Stomach (tissue), 8 donors: ENCODE measurements at regions not wholly inside any gene's neighbourhood (a gene's known extent, or its start where the extent isn't known, plus 50 kb on each side); places are given as distances from the start of the nearest gene placed in this dataset.

Source experiments
- DNase-seq, 2 donors: peaks; one replicate each; pipeline versions ENCODE4 v3.0.0 to v3.0.0-alpha.2; 2013 to 2019
- H3K27ac ChIP-seq, 5 donors: fragments of 200-600 bp in 4 of 5; sonication (generic) in 4 of 5; one replicate each; pipeline ENCODE4 v1.5.1; 2013 to 2019; ENCODE audit warnings: mild to moderate bottlenecking in 1 of 5, moderate library complexity in 1 of 5
- H3K27me3 ChIP-seq, 3 donors: fragments of 200-600 bp; sonication (generic); one replicate each; pipeline ENCODE4 v1.5.1; 2017 to 2019; ENCODE audit warnings: mixed run types in 1 of 3
- H3K36me3 ChIP-seq, 4 donors: fragments of 200-600 bp; sonication (generic); 1 replicate in 3 of 4; 2 replicates in 1 of 4; pipeline ENCODE4 v1.5.1; 2016 to 2019
- H3K4me1 ChIP-seq, 4 donors: fragments of 200-600 bp; sonication (generic); one replicate each; pipeline ENCODE4 v1.5.1; 2016 to 2019
- H3K4me3 ChIP-seq, 4 donors: fragments of 200-600 bp; sonication (generic) in 3 of 4; one replicate each; pipeline ENCODE4 v1.5.1; 2016 to 2019; ENCODE audit warnings: mild to moderate bottlenecking in 1 of 4
- H3K9me3 ChIP-seq, 4 donors: fragments of 200-600 bp; sonication (generic); one replicate each; pipeline ENCODE4 v1.5.1; 2016 to 2019
- EP300 ChIP-seq: sonication (generic); formaldehyde crosslinking; IDR thresholded peaks from one replicate; pipeline ENCODE4 v1.6.1; 2017; ENCODE audit warnings: antibody characterized with exemption
- POLR2A ChIP-seq, 4 donors: fragments of 450-650 bp; IDR thresholded peaks; one replicate each; pipeline ENCODE4 v1.6.1; 2016; ENCODE audit warnings: antibody characterized with exemption in 4 of 4, control low read depth in 2 of 4, mild to moderate bottlenecking in 1 of 4, moderate library complexity in 1 of 4
- POLR2AphosphoS5 ChIP-seq, 3 donors: sonication (generic); formaldehyde crosslinking; IDR thresholded peaks; one replicate each; pipeline ENCODE4 v1.6.1; 2016; ENCODE audit warnings: antibody characterized with exemption in 3 of 3
- WGBS, 5 donors: extraction: QIAGEN DNeasy Blood & Tissue Kit in 3 of 5; methylation state at CpG; one replicate each; pipeline versions ENCODE4 v1.1.5 to v1.1.7; 2013 to 2018; 5-methylcytosine and 5-hydroxymethylcytosine counted together
- intact Hi-C: fragments of 100-400 bp; cut with DNase I; formaldehyde crosslinking; loops from one replicate; pipeline ENCODE4 v1.15.1; 2023; ENCODE audit warnings: low total_unique reads
- TF ChIP-seq, protein P1 (sequence below), 7 experiments: fragments of 450-650 bp in 4 of 7; fragments of 200-600 bp in 3 of 7; sonication (generic) in 3 of 7; IDR thresholded peaks; one replicate each; pipeline ENCODE4 v1.5.1; 2016 to 2019; ENCODE audit warnings: antibody characterized with exemption in 7 of 7, control low read depth in 2 of 7, mild to moderate bottlenecking in 1 of 7
- donor health status: healthy with polysubstance abuse.
- donor health status: Bipolar disorder and iron deficiency.
- donor health status: healthy.

DNA sequence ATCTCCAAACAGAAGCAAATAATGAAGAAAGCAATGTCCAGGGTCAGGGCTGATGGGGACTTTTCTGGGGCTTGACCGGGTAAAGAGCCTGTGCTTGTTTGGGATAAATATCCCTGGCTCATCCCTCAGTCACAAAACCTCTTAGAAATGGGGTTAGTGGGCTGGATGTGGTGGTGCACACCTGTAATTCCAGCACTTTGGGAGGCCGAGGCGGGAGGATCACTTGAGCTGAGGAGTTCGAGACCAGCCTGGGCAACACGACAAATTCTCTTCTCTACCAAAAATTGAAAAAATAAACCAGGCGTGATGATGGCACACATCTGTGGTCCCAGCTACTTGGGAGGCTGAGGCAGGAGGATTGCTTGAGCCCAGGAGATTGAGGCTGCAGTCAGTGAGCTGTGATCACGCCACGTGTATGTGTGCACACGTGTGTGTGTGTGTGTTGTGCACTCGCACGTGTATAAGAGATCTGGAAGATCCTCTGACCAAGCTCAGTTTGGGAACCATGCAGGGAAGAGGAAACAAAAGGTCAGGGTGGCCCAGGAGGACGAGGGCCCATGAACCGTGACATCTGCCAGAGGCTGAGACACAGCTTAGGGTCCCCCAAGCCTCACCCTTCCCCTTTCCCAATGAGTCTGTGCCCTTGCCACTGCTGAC is 258.6 kb downstream of the TEX36 start:
- no peak overlapping the region for H3K27ac ChIP-seq
- H3K36me3 ChIP-seq, result no peaks in the 10 kb centered on the region
- DNase-seq, result no peak
- intact Hi-C loops, result no loop called here
- H3K9me3 ChIP-seq, result peaks cover 0 to 6% (median 0%) of the 10 kb centered on the region in 4 donors
- WGBS, 5 donors, result 71 to 86% (median 82%) methylated on average over 13 of the region's 13 CpGs
- H3K4me1 ChIP-seq, result no peaks in the 10 kb centered on the region
- TF ChIP-seq POLR2A (IDR thresholded peaks at IDR 0.05), result no peak
- TF ChIP-seq POLR2AphosphoS5 (IDR thresholded peaks at IDR 0.05), result no peak
- no peak for TF ChIP-seq EP300
- TF ChIP-seq, protein P1, sequence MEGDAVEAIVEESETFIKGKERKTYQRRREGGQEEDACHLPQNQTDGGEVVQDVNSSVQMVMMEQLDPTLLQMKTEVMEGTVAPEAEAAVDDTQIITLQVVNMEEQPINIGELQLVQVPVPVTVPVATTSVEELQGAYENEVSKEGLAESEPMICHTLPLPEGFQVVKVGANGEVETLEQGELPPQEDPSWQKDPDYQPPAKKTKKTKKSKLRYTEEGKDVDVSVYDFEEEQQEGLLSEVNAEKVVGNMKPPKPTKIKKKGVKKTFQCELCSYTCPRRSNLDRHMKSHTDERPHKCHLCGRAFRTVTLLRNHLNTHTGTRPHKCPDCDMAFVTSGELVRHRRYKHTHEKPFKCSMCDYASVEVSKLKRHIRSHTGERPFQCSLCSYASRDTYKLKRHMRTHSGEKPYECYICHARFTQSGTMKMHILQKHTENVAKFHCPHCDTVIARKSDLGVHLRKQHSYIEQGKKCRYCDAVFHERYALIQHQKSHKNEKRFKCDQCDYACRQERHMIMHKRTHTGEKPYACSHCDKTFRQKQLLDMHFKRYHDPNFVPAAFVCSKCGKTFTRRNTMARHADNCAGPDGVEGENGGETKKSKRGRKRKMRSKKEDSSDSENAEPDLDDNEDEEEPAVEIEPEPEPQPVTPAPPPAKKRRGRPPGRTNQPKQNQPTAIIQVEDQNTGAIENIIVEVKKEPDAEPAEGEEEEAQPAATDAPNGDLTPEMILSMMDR (IDR thresholded peaks at IDR 0.05), result no peak
- H3K27me3 ChIP-seq, result no peaks in the 10 kb centered on the region
- H3K4me3 ChIP-seq, result no peak overlapping the region

DNA sequence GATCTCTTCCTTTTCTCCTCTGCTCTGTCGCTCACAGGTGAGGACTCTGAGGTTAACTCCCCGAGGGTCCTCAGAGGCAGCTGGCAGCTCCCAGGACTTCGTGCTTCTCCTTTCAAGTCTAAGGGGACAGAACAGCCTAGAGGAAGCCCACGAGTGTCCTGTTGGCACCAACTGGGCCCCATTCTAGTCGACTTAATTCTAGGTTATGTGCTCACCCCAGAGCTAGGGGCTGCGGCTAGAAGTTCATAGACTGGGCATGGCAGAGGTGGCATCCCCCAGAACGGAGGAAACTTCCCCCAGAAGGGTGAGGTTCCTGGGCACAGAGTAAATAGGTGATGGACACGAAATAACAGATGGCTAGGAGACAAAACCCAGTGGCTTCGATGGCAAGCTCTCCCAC is 259.4 kb downstream of the TEX36 start:
- DNase-seq, result no peak
- intact Hi-C loops, result no loop called here
- H3K36me3 ChIP-seq, result no peaks in the 10 kb centered on the region
- H3K9me3 ChIP-seq, result peaks cover 0 to 6% (median 3%) of the 10 kb centered on the region in 4 donors
- H3K4me3 ChIP-seq, result no peak overlapping the region
- H3K27ac ChIP-seq, result no peak overlapping the region
- TF ChIP-seq EP300 (no peak), POLR2AphosphoS5 (IDR thresholded peaks at IDR 0.05) (no peak), POLR2A (IDR thresholded peaks at IDR 0.05) (no peak)
- TF ChIP-seq, protein P1 (IDR thresholded peaks at IDR 0.05), result no peak
- 68 to 82% (median 75%) methylated on average over 8 to 9 of the region's 9 CpGs for WGBS, 5 donors
- no peaks in the 10 kb centered on the region for H3K4me1 ChIP-seq
- no peaks in the 10 kb centered on the region for H3K27me3 ChIP-seq

DNA sequence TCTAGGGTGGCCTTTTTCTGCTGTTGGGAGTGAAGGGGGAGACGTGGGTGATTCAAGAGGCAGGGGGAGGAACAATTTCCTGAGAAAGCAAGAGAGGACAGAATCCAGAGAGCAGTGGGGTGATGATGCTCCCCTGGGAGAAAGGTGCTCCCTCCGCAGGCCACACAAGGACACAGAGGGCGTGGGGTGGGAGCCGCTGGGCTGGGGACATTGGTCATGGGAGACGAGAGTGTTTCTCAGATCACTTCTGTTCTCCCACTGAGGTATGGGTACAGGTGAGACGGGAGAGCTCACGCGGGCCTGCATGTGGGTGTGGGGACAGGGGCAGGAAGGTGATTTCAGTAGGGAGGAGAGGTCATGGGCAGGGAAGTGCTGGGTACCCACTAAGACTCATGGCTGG is 259.5 kb upstream of the CTBP2 start:
- peaks cover 0 to 6% (median 1%) of the 10 kb centered on the region in 4 donors for H3K4me1 ChIP-seq
- no peak overlapping the region for H3K4me3 ChIP-seq
- intact Hi-C loops, result no loop called here
- no peak overlapping the region for H3K27ac ChIP-seq
- H3K36me3 ChIP-seq, result no peaks in the 10 kb centered on the region
- peaks cover 0 to 4% (median 2%) of the 10 kb centered on the region in 4 donors for H3K9me3 ChIP-seq
- no peak for DNase-seq
- H3K27me3 ChIP-seq, result no peaks in the 10 kb centered on the region
- no peak for TF ChIP-seq EP300
- TF ChIP-seq, protein P1 (IDR thresholded peaks at IDR 0.05), result no peak
- WGBS, 5 donors, result 89 to 94% (median 91%) methylated on average over 8 of the region's 8 CpGs

DNA sequence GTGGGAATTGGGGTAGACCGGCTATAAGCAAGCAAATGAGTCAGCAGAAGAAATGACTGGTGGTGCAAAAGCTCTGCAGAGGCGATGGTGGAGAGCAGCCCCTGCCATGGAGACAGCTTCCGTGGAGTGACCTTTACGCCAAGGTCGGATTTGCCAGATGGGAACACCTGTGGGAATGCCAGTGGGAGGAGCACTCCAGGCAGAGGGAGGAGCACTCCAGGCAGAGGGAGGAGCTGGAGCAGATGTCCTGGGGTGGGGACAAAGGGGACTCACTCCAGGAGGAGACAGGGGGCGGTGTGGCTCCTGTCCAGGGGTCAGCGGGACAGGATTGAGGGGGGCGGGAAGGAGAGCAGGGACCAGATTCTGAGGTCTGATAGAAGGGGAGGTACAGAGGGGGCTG is 258.8 kb upstream of the CTBP2 start:
- intact Hi-C loops, result no loop called here

More for the DNA sequence above, 258.8 kb upstream of the CTBP2 start:
- H3K36me3 ChIP-seq, result no peaks in the 10 kb centered on the region
- no peak for DNase-seq
- TF ChIP-seq, protein P1 (IDR thresholded peaks at IDR 0.05), result no peak
- no peak for TF ChIP-seq POLR2AphosphoS5 (IDR thresholded peaks at IDR 0.05)
- no peak for TF ChIP-seq EP300
- no peak for TF ChIP-seq POLR2A (IDR thresholded peaks at IDR 0.05)
- H3K4me1 ChIP-seq, result peaks cover 0 to 10% (median 3%) of the 10 kb centered on the region in 4 donors
- 73 to 87% (median 75%) methylated on average over 8 of the region's 8 CpGs for WGBS, 5 donors
- no peak overlapping the region for H3K27ac ChIP-seq
- no peak overlapping the region for H3K4me3 ChIP-seq
- H3K27me3 ChIP-seq, result no peaks in the 10 kb centered on the region
- peaks cover 0 to 4% (median 2%) of the 10 kb centered on the region in 4 donors for H3K9me3 ChIP-seq
